Adipose tissue (tissue), 3 donors: ENCODE measurements at regions not wholly inside any gene's neighbourhood (a gene's known extent, or its start where the extent isn't known, plus 50 kb on each side); places are given as distances from the start of the nearest gene placed in this dataset.
"Not testable (repeated sequence)": the region's sequence is repeated elsewhere in the genome, so short reads cannot be mapped to it uniquely, and the experiment has no call there.

Source experiments
- H3K27ac ChIP-seq: one replicate; pipeline ENCODE4 v1.5.1; 2013; ENCODE audit warnings: low read depth, low read length
- WGBS, 3 donors: extraction: QIAGEN DNeasy Blood & Tissue Kit; methylation state at CpG; one replicate each; pipeline ENCODE4 v1.1.7; 2013; 5-methylcytosine and 5-hydroxymethylcytosine counted together
- donor health status: healthy with polysubstance abuse.
- donor health status: Bipolar disorder and iron deficiency.
- donor health status: healthy.

DNA sequence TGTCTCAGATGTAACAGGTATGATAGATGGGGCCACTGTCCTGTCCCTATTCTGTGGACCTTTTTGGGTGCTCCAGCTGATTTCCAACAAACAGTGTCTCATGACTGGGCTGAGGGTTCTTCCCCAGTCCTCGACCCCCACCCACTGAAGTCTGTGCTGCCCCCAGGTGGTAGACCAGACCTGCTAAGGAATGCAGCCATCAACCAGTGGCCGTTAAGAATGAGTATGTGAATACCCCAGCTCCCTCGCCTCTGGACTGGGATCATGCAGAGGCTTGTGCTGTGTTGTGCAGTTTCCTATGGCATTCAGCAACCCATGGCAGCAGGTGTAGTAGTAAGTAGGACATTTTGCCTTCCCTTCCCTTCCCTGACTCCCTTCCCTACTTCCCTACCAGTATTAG is 183.1 kb upstream of the KAZN start:
- WGBS, 3 donors = 62 to 65% (median 64%) methylated on average over 3 of the region's 3 CpGs
- H3K27ac ChIP-seq = no peak overlapping the region

DNA sequence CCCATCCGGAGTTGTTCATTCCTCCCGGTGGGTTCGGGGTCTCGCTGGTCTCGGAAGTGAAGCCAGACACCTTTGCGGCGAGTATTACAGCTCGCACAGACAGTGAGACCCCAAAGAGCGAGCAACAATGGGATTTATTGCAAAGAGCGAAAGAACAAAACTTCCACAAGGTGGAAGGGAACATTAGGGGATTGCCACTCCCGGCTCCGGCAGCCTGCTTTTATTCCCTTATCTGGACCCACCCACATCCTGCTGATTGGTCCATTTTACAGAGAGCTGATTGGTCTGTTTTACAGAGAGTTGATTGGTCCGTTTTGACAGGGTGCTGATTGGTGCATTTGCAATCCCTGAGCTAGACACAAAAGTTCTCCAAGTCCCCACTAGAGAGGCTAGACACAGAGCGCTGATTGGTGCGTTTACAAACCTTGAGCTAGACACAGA is 178.7 kb upstream of the KAZN start:
- 84 to 95% (median 94%) methylated on average over 15 of the region's 15 CpGs for WGBS, 3 donors
- H3K27ac ChIP-seq = not testable (repeated sequence)

DNA sequence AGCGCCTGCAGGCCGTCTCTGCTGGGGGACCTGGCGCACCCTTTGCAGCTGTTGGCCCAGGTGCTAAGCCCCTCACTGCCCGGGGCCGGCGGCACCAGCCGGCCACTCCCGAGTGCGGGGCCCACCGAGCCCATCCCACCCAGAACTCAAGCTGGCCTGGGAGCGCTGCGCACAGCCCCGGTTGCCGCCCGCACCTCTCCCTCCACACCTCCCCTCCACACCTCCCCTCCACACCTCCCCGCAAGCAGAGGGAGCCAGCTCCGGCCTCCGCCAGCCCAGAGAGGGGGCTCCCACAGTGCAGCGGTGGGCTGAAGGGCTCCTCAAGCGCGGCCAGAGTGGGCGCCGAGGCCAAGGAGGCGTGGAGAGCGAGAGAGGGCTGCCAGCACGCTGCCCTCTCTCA is 177.8 kb upstream of the KAZN start:
- H3K27ac ChIP-seq = no peak overlapping the region
- WGBS, 3 donors = 94 to 96% (median 96%) methylated on average over 24 to 26 of the region's 26 CpGs

- 87 to 91% (median 88%) methylated on average over 5 of the region's 5 CpGs for WGBS, 3 donors
- no peak overlapping the region for H3K27ac ChIP-seq
Measured at GRCh38 chr1:14421295-14421976, 177.0 kb upstream of the KAZN start.

- 74 to 82% (median 78%) methylated on average over 9 of the region's 9 CpGs for WGBS, 3 donors
- H3K27ac ChIP-seq = no peak overlapping the region
Measured at GRCh38 chr1:14421977-14422609, 176.4 kb upstream of the KAZN start.

- H3K27ac ChIP-seq = no peak overlapping the region
- WGBS, 3 donors = 82 to 87% (median 84%) methylated on average over 9 of the region's 9 CpGs
Measured at GRCh38 chr1:14424325-14425002, 174.0 kb upstream of the KAZN start.

DNA sequence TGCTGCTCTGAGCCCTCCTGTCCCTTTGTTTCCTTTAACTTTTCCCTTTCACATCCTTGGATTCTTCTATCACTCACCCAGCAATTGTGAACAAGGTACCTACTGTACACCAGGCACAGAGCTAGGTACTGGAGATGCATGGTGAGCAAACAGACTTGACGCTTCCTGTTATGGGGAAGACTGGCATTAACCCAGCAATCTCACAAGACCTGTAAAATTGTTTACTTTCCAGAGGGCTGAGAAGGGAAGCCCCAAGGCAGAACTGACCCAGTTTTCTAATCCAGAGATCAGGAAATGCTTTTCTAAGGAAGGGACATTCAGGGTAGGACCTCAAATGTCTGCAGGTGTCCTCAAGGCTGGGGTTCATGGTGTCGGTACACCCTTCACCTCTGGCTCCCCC is 171.6 kb upstream of the KAZN start:
- 76 to 92% (median 89%) methylated on average over 2 of the region's 2 CpGs for WGBS, 3 donors
- no peak overlapping the region for H3K27ac ChIP-seq

DNA sequence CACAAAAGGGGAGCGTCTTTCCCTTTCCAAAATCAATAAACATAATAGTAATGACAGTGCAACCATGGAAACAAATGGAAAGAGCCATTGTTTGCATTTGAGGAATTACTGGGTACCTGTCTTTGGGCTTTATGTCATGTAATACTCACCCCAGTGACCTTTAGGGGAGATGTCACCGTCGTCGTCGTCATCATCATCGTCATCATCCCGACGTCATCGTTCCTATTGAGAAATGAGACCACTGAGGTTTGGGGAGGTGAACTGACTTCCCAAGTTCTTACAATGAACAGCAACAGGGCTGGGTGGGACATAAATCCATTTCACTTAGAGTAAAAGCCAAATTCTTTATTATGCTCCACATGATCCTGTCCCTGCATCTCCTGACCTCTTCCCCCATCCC is 168.9 kb upstream of the KAZN start:
- 78 to 89% (median 89%) methylated on average over 9 of the region's 9 CpGs for WGBS, 3 donors
- H3K27ac ChIP-seq = no peak overlapping the region

DNA sequence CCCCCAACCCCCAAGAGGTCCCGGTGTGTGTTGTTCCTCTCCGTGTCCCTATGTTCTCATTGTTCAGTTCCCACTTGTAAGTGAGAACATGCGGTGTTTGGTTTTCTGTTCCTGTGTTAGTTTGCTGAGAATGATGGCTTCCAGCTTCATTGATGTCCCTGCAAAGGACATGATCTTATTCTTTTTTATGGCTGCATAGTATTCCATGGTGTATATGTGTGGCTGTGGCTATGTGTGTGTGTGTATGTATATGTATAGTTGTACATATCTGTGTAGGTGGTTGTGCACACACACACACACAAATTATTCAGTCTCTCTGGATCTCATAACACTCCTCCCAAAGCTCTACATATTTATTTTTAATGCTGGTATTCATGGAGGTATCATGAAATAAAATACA is 165.8 kb upstream of the KAZN start:
- not testable (repeated sequence) for H3K27ac ChIP-seq
- WGBS, 3 donors = 91 to 100% (median 96%) methylated on average over 3 of the region's 3 CpGs

GRCh38 chr1:14435368-14436023 is 163.0 kb upstream of the KAZN start:
- H3K27ac ChIP-seq = no peak overlapping the region
- 77 to 90% (median 86%) methylated on average over 14 of the region's 14 CpGs for whole genome bisulfite sequencing, 3 donors

- WGBS, 3 donors = 56 to 59% (median 58%) methylated on average over 13 of the region's 13 CpGs
- no peak overlapping the region for H3K27ac ChIP-seq
Measured at GRCh38 chr1:14437417-14437918, 161.0 kb upstream of the KAZN start.

GRCh38 chr1:14438127-14438769 is 160.2 kb upstream of the KAZN start:
- WGBS, 3 donors = 78 to 83% (median 82%) methylated on average over 6 of the region's 6 CpGs
- H3K27ac ChIP-seq = no peak overlapping the region

GRCh38 chr1:14439015-14439414 is 159.5 kb upstream of the KAZN start:
- 43 to 62% (median 54%) methylated on average over 1 of the region's 1 CpG for WGBS, 3 donors
- H3K27ac ChIP-seq = no peak overlapping the region

GRCh38 chr1:14440166-14440565 is 158.3 kb upstream of the KAZN start:
- WGBS, 3 donors = 68 to 92% (median 91%) methylated on average over 9 of the region's 9 CpGs
- no peak overlapping the region for H3K27ac ChIP-seq

GRCh38 chr1:14440731-14441130 is 157.8 kb upstream of the KAZN start:
- H3K27ac ChIP-seq = no peak overlapping the region
- WGBS, 3 donors = 88 to 92% (median 91%) methylated on average over 4 of the region's 4 CpGs

DNA sequence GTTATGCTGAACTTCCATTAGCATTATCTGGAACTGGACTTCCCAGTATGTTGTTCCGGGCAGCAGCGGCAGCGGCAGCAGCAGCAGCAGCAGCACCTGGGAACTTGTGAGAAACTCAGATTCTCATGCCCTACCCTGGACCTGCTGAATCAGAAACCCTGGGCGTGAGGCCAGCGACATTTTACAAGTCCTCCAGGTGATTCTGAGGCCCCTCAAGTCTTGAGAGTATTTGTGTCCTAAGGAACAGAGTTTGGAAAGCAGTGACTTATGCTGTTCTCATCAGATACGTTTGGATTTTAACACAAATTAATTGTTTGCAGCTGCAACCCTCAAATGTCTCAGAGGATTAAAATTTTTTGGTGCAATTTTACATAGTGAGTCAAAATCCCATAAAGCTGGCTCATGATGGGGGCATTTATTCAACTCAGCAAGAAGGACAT is 157.2 kb upstream of the KAZN start:
- H3K27ac ChIP-seq = no peak overlapping the region
- WGBS, 3 donors = 80 to 88% (median 84%) methylated on average over 6 of the region's 6 CpGs

DNA sequence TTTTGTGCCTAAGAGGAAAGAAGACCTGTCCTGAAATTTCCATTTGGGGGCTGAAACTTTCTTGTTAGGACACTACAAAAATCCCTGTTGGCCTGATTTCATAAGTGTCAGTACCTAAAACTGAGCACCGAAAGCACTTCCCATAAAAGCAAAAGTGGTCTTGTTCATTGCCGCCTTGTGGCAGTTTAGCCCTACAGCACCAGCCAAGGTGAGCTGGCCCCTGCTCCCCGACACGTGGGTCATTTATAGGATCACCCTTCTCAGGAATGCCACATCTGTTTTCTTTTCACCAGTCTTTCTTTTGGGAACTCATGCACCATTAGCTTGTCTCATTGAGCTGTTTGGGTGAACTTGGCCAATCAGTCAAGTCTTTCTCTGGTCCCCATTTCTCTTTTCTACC is 155.8 kb upstream of the KAZN start:
- WGBS, 3 donors = 78 to 83% (median 79%) methylated on average over 4 of the region's 4 CpGs
- H3K27ac ChIP-seq = no peak overlapping the region

DNA sequence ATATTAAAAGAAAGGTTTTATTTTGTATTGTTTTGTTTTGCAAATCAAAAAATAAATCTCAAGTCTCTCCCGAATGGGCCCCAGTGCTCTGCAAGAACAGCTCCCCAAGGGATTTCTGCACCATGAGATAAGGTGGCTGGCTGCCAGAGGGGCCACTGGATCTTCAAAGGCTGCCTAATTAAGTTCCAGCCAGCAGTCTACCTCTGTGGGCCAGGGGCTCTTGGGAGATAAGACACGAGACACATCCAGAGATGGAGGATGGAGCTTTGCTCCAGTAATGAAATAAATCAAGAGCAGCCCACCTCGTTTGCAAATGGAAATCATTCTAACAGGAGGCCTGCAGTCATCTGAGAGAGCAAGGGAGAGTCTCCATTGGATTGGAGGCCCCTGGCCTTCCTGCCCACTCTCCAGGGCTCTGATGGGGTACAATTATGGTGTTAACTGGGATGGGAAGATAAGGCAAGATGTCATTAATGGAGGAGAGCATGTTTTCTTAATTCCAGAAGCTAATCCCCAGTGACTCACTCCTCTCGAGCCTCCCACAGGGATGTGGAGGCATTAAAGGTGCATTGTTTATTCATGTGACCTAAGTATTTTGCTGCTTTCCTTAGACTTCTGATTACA is 155.2 kb upstream of the KAZN start:
- 43 to 59% (median 51%) methylated on average over 4 of the region's 4 CpGs for WGBS, 3 donors
- H3K27ac ChIP-seq = no peak overlapping the region
